HG02588 (cell line): ENCODE measurements at regions not wholly inside any gene's neighbourhood (a gene's known extent, or its start where the extent isn't known, plus 50 kb on each side); places are given as distances from the start of the nearest gene placed in this dataset.

Experiments used
- ATAC-seq: cut with Tn5 transposase; IDR thresholded peaks from one replicate; pipeline ENCODE4 v1.9.1; 2021; ENCODE audit warnings: mild to moderate bottlenecking, moderate library complexity; ENCODE audit not compliant: unreplicated experiment

- no peak for ATAC-seq
Observed at GRCh38 chr11:95717314-95717713, 72.3 kb downstream of the FAM76B start.

GRCh38 chr11:95716266-95716665, 73.3 kb downstream of the FAM76B start:
- peak; percentile 4 for ATAC-seq

- ATAC-seq = peak; percentile 79
Observed at GRCh38 chr11:95715777-95716241, 73.8 kb downstream of the FAM76B start.

- no peak for ATAC-seq
Observed at GRCh38 chr11:95714843-95715776, 74.5 kb downstream of the FAM76B start.

GRCh38 chr11:95713428-95713827, 76.2 kb downstream of the FAM76B start:
- no peak for ATAC-seq

- ATAC-seq = peak; percentile 21
Observed at GRCh38 chr11:95711945-95712221, 77.7 kb downstream of the FAM76B start.

GRCh38 chr11:95711162-95711944, 78.2 kb downstream of the FAM76B start:
- ATAC-seq = peak; percentile 40

- ATAC-seq = no peak
Observed at GRCh38 chr11:95708681-95709080, 80.9 kb downstream of the FAM76B start.

GRCh38 chr11:95706974-95707387, 82.6 kb downstream of the FAM76B start:
- no peak for ATAC-seq

GRCh38 chr11:95705485-95706124, 84.0 kb downstream of the FAM76B start:
- ATAC-seq = peak; percentile 75

- no peak for ATAC-seq
Observed at GRCh38 chr11:95704865-95705264, 84.7 kb downstream of the FAM76B start.

- no peak for ATAC-seq
Observed at GRCh38 chr11:95703049-95703448, 86.5 kb downstream of the FAM76B start.

GRCh38 chr11:95702526-95702925, 87.1 kb downstream of the FAM76B start:
- no peak for ATAC-seq

GRCh38 chr11:95700471-95700817, 89.1 kb downstream of the FAM76B start:
- ATAC-seq = peak; percentile 42

GRCh38 chr11:95699631-95700470, 89.7 kb downstream of the FAM76B start:
- ATAC-seq = peak; percentile 39

- no peak for ATAC-seq
Observed at GRCh38 chr11:95698676-95699557, 90.7 kb downstream of the FAM76B start.

- ATAC-seq = no peak
Observed at GRCh38 chr11:95697614-95698408, 91.8 kb downstream of the FAM76B start.

GRCh38 chr11:95695181-95695580, 94.4 kb downstream of the FAM76B start:
- ATAC-seq = no peak

- ATAC-seq = no peak
Observed at GRCh38 chr11:95693298-95693697, 96.3 kb downstream of the FAM76B start.
